Prostate gland (tissue), 2 donors: ENCODE measurements at regions not wholly inside any gene's neighbourhood (a gene's known extent, or its start where the extent isn't known, plus 50 kb on each side); places are given as distances from the start of the nearest gene placed in this dataset.

Source experiments
- DNase-seq: peaks from one replicate; pipeline ENCODE4 v3.0.0-alpha.2; 2019; ENCODE audit warnings: low spot score
- H3K27ac ChIP-seq, 2 donors: fragments of 200-600 bp; sonication (generic); 2 replicates each; pipeline ENCODE4 v1.5.1; 2017 to 2019
- H3K27me3 ChIP-seq: fragments of 200-600 bp; sonication (generic); replicated peaks from 2 replicates; pipeline ENCODE4 v1.5.1; 2019; ENCODE audit not compliant: insufficient read depth
- H3K36me3 ChIP-seq, 2 donors: fragments of 200-600 bp; sonication (generic); 1 replicate in 1 of 2; 2 replicates in 1 of 2; pipeline versions ENCODE4 v1.5.1 to v1.8.1; 2017 to 2019
- H3K4me1 ChIP-seq: fragments of 200-600 bp; sonication (generic); replicated peaks from 2 replicates; pipeline ENCODE4 v1.5.1; 2019
- H3K4me3 ChIP-seq, 2 donors: fragments of 200-600 bp; sonication (generic); 2 replicates each; pipeline ENCODE4 v1.5.1; 2017 to 2019
- H3K9me3 ChIP-seq: fragments of 200-600 bp; sonication (generic); 2 replicates; pipeline ENCODE4 v1.5.1; 2017
- CTCF ChIP-seq, 4 experiments: fragments of 200-600 bp in 2 of 4; fragments of 450-650 bp in 2 of 4; sonication (generic) in 2 of 4; IDR thresholded peaks; 1 replicate in 3 of 4; 2 replicates in 1 of 4; pipeline ENCODE4 v1.5.1; 2016 to 2019; ENCODE audit warnings: antibody characterized with exemption in 4 of 4, mild to moderate bottlenecking in 2 of 4, moderate library complexity in 2 of 4
- POLR2A ChIP-seq: fragments of 450-650 bp; IDR thresholded peaks from one replicate; pipeline ENCODE4 v1.6.1; 2016; ENCODE audit warnings: antibody characterized with exemption, mild to moderate bottlenecking
- POLR2AphosphoS5 ChIP-seq: sonication (generic); formaldehyde crosslinking; IDR thresholded peaks from one replicate; pipeline ENCODE4 v1.6.1; 2017; ENCODE audit warnings: antibody characterized with exemption
- WGBS: methylation state at CpG from one replicate; pipeline ENCODE4 v1.1.5; 2018; 5-methylcytosine and 5-hydroxymethylcytosine counted together
- intact Hi-C: fragments of 100-400 bp; cut with DNase I; formaldehyde crosslinking; loops from one replicate; pipeline ENCODE4 v1.14.2; 2022

DNA sequence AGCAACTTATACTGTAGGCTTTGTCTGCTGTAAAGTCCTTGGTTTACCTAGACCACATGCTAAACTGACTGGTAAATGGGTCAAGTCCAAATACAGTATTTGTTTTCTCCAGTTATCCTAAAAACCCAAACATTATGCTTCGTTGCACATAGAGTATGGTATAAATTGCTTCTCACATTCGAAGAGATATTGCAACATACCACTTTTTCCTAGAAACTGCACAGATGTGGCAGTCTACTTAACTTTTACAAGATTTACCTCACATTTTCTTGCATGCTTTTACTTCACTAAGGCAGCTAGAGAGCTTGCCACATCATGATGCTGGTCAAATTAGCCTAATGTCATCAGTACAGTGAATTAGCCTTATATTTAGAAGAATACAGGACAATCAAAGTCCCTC lies 66.0 kb upstream of the SCN7A start:
- intact Hi-C loops: no loop called here
- H3K27me3 ChIP-seq: no peaks in the 10 kb centered on the region
- no peak overlapping the region for H3K4me3 ChIP-seq
- DNase-seq: no peak
- H3K36me3 ChIP-seq: no peaks in the 10 kb centered on the region
- H3K9me3 ChIP-seq: no peaks in the 10 kb centered on the region
- no peak overlapping the region for H3K27ac ChIP-seq
- TF ChIP-seq POLR2AphosphoS5: no peak
- TF ChIP-seq CTCF (IDR thresholded peaks at IDR 0.05): no peak
- TF ChIP-seq POLR2A: no peak
- 85% methylated on average over 2 of the region's 2 CpGs for WGBS
- no peaks in the 10 kb centered on the region for H3K4me1 ChIP-seq

DNA sequence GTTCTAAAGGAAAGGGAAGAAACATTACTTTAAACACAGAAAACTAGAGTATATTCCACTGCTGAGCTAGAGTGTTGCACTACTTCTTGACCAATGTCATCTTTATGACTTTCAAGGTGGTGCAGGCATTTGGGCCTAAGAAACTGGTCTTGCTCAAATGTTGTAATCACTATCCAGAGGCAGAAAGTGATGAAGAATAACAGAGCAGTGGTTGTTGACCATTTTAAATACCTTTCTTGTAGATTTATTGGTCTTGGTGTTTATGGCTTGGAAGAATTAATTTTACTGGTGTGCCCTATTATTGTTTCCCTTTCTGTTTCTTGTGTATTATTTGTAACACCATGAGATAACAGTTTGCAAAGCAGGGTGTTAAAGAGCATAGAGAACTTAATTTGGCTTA lies 56.9 kb upstream of the SCN7A start:
- TF ChIP-seq POLR2A (no peak), POLR2AphosphoS5 (no peak), CTCF (IDR thresholded peaks at IDR 0.05) (no peak)
- Histone ChIP-seq H3K36me3 (no peaks in the 10 kb centered on the region), H3K27ac (no peak overlapping the region), H3K27me3 (no peaks in the 10 kb centered on the region), H3K9me3 (no peaks in the 10 kb centered on the region), H3K4me1 (no peaks in the 10 kb centered on the region), H3K4me3 (no peak overlapping the region)
- intact Hi-C loops: no loop called here
- DNase-seq: no peak

- H3K4me3 ChIP-seq: no peak overlapping the region
- no peaks in the 10 kb centered on the region for H3K27me3 ChIP-seq
- H3K27ac ChIP-seq: no peak overlapping the region
- no peaks in the 10 kb centered on the region for H3K4me1 ChIP-seq
- no peaks in the 10 kb centered on the region for H3K36me3 ChIP-seq
- intact Hi-C loops: no loop called here
- DNase-seq: no peak
- H3K9me3 ChIP-seq: no peaks in the 10 kb centered on the region
- no peak for TF ChIP-seq CTCF (IDR thresholded peaks at IDR 0.05)
- no peak for TF ChIP-seq POLR2A
- TF ChIP-seq POLR2AphosphoS5: no peak
Measured at GRCh38 chr2:166545473-166545872, 51.4 kb upstream of the SCN7A start.
